ENCODE measurements at regions not wholly inside any gene's neighbourhood (a gene's known extent, or its start where the extent isn't known, plus 50 kb on each side); places are given as distances from the start of the nearest gene placed in this dataset.

DNA sequence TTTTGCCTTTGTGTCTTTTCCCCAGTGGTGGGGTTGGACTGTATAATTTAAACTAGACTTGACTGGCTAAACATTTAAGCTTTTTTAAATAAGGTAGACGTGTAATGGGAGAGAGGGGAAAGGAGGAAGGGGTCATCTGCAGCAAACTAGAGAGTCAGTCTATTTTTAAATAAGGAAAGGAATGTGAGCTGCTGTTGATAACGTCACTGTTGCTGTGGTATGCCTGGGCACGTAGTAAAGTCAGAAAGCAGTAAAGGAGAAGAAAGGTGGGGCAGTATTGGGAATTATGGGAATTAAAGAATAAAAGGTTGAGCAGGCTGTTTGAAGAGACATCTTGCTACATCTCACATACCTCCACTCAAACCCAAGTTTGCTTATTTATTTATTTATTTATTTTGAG, 80.4 kb upstream of the FSHB start:
- H3K79me2 ChIP-seq (ENCODE audit: low read depth): no peaks in the 10 kb centered on the region
- no peaks in the 10 kb centered on the region for H3K9me3 ChIP-seq (ENCODE audit: low read depth)
- no peak overlapping the region for H2AFZ ChIP-seq (replicated peaks)
- Mint-ChIP-seq H3K4me1 (peaks cover 3% of the 10 kb centered on the region), H3K27me3 (ENCODE audit: insufficient read depth, low read depth) (no peaks in the 10 kb centered on the region), H3K36me3 (no peaks in the 10 kb centered on the region), H3K4me3 (no peak overlapping the region), H3K27ac (no peak overlapping the region), H3K9me3 (no peaks in the 10 kb centered on the region)
- H3K4me1 ChIP-seq: peaks cover 2% of the 10 kb centered on the region
- no peaks in the 10 kb centered on the region for H3F3A ChIP-seq (ENCODE audit: low read depth)
- H3K4me2 ChIP-seq: no peak overlapping the region
- no peak overlapping the region for H3K9ac ChIP-seq
- no peak overlapping the region for H3K4me3 ChIP-seq
- no peak for DNase-seq (ENCODE audit: low spot score)
- H4K20me1 ChIP-seq (ENCODE audit: low read depth): no peaks in the 10 kb centered on the region
- H3K27me3 ChIP-seq: no peaks in the 10 kb centered on the region
- H3K27ac ChIP-seq: no peak overlapping the region
- TF ChIP-seq EZH2phosphoT487 (IDR thresholded peaks at IDR 0.05) (no peak), EZH2 (IDR thresholded peaks at IDR 0.05) (no peak)
- TF ChIP-seq, protein P1, sequence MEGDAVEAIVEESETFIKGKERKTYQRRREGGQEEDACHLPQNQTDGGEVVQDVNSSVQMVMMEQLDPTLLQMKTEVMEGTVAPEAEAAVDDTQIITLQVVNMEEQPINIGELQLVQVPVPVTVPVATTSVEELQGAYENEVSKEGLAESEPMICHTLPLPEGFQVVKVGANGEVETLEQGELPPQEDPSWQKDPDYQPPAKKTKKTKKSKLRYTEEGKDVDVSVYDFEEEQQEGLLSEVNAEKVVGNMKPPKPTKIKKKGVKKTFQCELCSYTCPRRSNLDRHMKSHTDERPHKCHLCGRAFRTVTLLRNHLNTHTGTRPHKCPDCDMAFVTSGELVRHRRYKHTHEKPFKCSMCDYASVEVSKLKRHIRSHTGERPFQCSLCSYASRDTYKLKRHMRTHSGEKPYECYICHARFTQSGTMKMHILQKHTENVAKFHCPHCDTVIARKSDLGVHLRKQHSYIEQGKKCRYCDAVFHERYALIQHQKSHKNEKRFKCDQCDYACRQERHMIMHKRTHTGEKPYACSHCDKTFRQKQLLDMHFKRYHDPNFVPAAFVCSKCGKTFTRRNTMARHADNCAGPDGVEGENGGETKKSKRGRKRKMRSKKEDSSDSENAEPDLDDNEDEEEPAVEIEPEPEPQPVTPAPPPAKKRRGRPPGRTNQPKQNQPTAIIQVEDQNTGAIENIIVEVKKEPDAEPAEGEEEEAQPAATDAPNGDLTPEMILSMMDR (IDR thresholded peaks at IDR 0.05): no peak
- H3K36me3 ChIP-seq: no peaks in the 10 kb centered on the region

DNA sequence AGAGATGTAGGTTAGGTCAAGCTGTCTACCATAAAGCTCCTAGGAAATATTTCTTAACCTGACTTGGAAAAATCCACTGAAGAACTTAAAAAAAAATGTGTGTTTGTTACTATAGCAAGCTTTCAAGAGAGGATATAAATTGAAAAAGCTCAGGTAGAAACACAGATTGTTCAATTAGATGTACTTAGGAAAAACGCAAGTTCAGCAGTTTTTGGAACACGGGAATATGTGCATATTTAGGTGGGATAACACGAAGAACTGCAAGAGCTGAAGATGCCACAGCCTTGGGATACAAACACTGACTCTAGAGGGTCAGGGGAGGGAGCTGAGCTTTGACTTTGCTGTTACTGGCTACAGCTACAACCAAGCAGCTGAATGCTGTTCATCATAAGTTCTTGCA, 77.8 kb upstream of the FSHB start:
- Histone ChIP-seq H3K36me3 (no peaks in the 10 kb centered on the region), H3K9me3 (ENCODE audit: low read depth) (no peaks in the 10 kb centered on the region), H3K4me2 (no peak overlapping the region), H3K4me3 (no peak overlapping the region), H3K79me2 (ENCODE audit: low read depth) (no peaks in the 10 kb centered on the region), H3K4me1 (peaks cover 2% of the 10 kb centered on the region), H3K27me3 (no peaks in the 10 kb centered on the region), H3K27ac (no peak overlapping the region), H2AFZ (replicated peaks) (no peak overlapping the region), H4K20me1 (ENCODE audit: low read depth) (no peaks in the 10 kb centered on the region), H3F3A (ENCODE audit: low read depth) (no peaks in the 10 kb centered on the region), H3K9ac (no peak overlapping the region)
- no peak for DNase-seq (ENCODE audit: low spot score)
- no peaks in the 10 kb centered on the region for H3K36me3 Mint-ChIP-seq
- TF ChIP-seq EZH2 (IDR thresholded peaks at IDR 0.05) (no peak), EZH2phosphoT487 (IDR thresholded peaks at IDR 0.05) (no peak)
- TF ChIP-seq, protein P1 (IDR thresholded peaks at IDR 0.05): no peak
- no peaks in the 10 kb centered on the region for H3K27me3 Mint-ChIP-seq (ENCODE audit: insufficient read depth, low read depth)
- H3K4me3 Mint-ChIP-seq: no peak overlapping the region
- peaks cover 3% of the 10 kb centered on the region for H3K4me1 Mint-ChIP-seq
- no peak overlapping the region for H3K27ac Mint-ChIP-seq
- H3K9me3 Mint-ChIP-seq: no peaks in the 10 kb centered on the region

DNA sequence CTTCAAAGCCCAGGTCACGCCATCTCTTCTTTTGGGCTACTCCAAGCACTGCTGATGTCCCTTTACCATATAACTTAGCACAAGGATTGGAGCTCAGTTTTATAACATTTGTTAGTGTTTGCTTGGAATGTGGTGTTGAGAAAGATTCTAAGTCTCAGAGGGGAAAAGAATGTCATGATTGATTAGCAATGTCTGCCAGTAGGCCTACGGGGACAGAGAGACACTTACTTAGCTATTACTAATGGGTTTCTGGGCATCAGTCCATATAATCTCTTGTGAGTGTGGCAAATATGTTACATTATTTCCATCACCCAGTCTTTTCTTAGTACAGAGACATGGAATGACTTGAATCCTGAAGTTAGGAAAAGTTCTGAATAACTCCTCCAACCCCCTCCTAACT, 75.4 kb upstream of the FSHB start:
- Histone ChIP-seq H3F3A (ENCODE audit: low read depth) (no peaks in the 10 kb centered on the region), H3K9me3 (ENCODE audit: low read depth) (no peaks in the 10 kb centered on the region), H3K27ac (no peak overlapping the region), H3K4me2 (no peak overlapping the region), H3K9ac (no peak overlapping the region), H3K4me1 (peaks cover 2% of the 10 kb centered on the region), H2AFZ (replicated peaks) (no peak overlapping the region), H4K20me1 (ENCODE audit: low read depth) (no peaks in the 10 kb centered on the region), H3K79me2 (ENCODE audit: low read depth) (no peaks in the 10 kb centered on the region), H3K27me3 (no peaks in the 10 kb centered on the region), H3K36me3 (no peaks in the 10 kb centered on the region), H3K4me3 (no peak overlapping the region)
- Mint-ChIP-seq H3K36me3 (no peaks in the 10 kb centered on the region), H3K27ac (no peak overlapping the region), H3K9me3 (no peaks in the 10 kb centered on the region), H3K4me3 (no peak overlapping the region), H3K4me1 (peaks cover 3% of the 10 kb centered on the region), H3K27me3 (ENCODE audit: insufficient read depth, low read depth) (no peaks in the 10 kb centered on the region)
- TF ChIP-seq, protein P1 (IDR thresholded peaks at IDR 0.05): no peak
- TF ChIP-seq EZH2phosphoT487 (IDR thresholded peaks at IDR 0.05) (no peak), EZH2 (IDR thresholded peaks at IDR 0.05) (no peak)
- DNase-seq (ENCODE audit: low spot score): no peak

DNA sequence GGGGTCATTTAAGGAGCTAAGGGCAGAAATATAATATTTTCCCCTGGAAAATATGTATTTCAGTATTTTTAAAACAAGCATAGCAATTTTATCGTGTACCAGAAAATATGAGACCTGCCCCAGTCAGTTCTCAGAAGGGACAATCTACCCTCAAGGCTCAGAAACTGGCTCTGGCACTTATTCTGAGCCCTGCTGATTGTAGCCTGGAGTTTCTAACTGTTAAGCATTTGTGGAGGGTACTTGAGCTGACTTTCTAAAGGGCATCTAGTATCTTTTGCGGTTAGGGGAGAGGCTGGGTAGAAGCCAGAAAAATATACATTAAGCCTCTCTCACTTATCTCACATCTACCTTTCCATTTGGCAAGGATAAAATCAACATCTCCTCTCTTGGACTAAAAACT, 71.3 kb upstream of the FSHB start:
- H3K36me3 ChIP-seq: no peaks in the 10 kb centered on the region
- no peaks in the 10 kb centered on the region for H3K4me1 ChIP-seq
- no peaks in the 10 kb centered on the region for H3K4me1 Mint-ChIP-seq
- H3K9ac ChIP-seq: no peak overlapping the region
- no peak overlapping the region for H3K4me2 ChIP-seq
- H3F3A ChIP-seq (ENCODE audit: low read depth): no peaks in the 10 kb centered on the region
- H3K27ac Mint-ChIP-seq: no peak overlapping the region
- H3K79me2 ChIP-seq (ENCODE audit: low read depth): no peaks in the 10 kb centered on the region
- H3K9me3 Mint-ChIP-seq: peaks cover 4% of the 10 kb centered on the region
- H4K20me1 ChIP-seq (ENCODE audit: low read depth): no peaks in the 10 kb centered on the region
- no peaks in the 10 kb centered on the region for H3K36me3 Mint-ChIP-seq
- H3K27me3 Mint-ChIP-seq (ENCODE audit: insufficient read depth, low read depth): no peaks in the 10 kb centered on the region
- no peak for DNase-seq (ENCODE audit: low spot score)
- no peak for TF ChIP-seq EZH2phosphoT487 (IDR thresholded peaks at IDR 0.05)
- no peaks in the 10 kb centered on the region for H3K27me3 ChIP-seq
- H3K9me3 ChIP-seq (ENCODE audit: low read depth): no peaks in the 10 kb centered on the region
- no peak overlapping the region for H2AFZ ChIP-seq (replicated peaks)
- no peak overlapping the region for H3K27ac ChIP-seq
- H3K4me3 ChIP-seq: no peak overlapping the region
- no peak overlapping the region for H3K4me3 Mint-ChIP-seq
